ENCODE measurements at regions not wholly inside any gene's neighbourhood (a gene's known extent, or its start where the extent isn't known, plus 50 kb on each side); places are given as distances from the start of the nearest gene placed in this dataset.
A peak's percentile ranks its signal among the peaks of the same experiment; 100 is the strongest.

- TF ChIP-seq CSDE1 (IDR thresholded peaks at IDR 0.05) (no peak), ADNP (tag; IDR thresholded peaks at IDR 0.05) (no peak), RCOR1 (IDR thresholded peaks at IDR 0.05; ENCODE audit: borderline replicate concordance in 1 of 2, low read depth in 2 of 2, low read length in 2 of 2) (peak in 1 of 2 experiments; percentile 54; a peak in 1 of 4 replicates), KHSRP (IDR thresholded peaks at IDR 0.05) (no peak), NEUROD1 (IDR thresholded peaks at IDR 0.05; ENCODE audit: borderline replicate concordance, low read depth, low read length, partially characterized antibody) (peak; percentile 7), TAF7 (tag; IDR thresholded peaks at IDR 0.05) (no peak), EGR1 (conservative IDR thresholded peaks at IDR 0.05) (peak; percentile 75), CTBP1 (IDR thresholded peaks at IDR 0.05; ENCODE audit: borderline replicate concordance) (peak; percentile 49; the same call in 1 of the 2 replicates), MYNN (IDR thresholded peaks at IDR 0.05) (no peak), MYNN (CRISPR knock-in tag; IDR thresholded peaks at IDR 0.05) (no peak), SOX6 (IDR thresholded peaks at IDR 0.05) (no peak), POU5F1 (IDR thresholded peaks at IDR 0.05; ENCODE audit: borderline replicate concordance, low read depth, low read length, partially characterized antibody) (no peak), IFI16 (CRISPR knock-in tag; IDR thresholded peaks at IDR 0.05) (no peak), TARDBP (IDR thresholded peaks at IDR 0.05) (no peak), ZNF274 (IDR thresholded peaks at IDR 0.05; ENCODE audit: borderline replicate concordance, low read depth, low read length) (no peak), E2F4 (CRISPR knock-in tag; IDR thresholded peaks at IDR 0.05; ENCODE audit: low read depth) (no peak), CCAR2 (IDR thresholded peaks at IDR 0.05; ENCODE audit: low read depth, low read length) (no peak), MAFK (IDR thresholded peaks at IDR 0.05; ENCODE audit: low read length) (peak; percentile 85), ZNF280B (CRISPR knock-in tag; IDR thresholded peaks at IDR 0.05) (no peak), NRF1 (conservative IDR thresholded peaks at IDR 0.05 in 1 of 2, IDR thresholded peaks at IDR 0.05 in 1 of 2) (peak in 1 of 2 experiments; percentile 24; a peak in 2 of 4 replicates), HMBOX1 (IDR thresholded peaks at IDR 0.05) (no peak), ZNF830 (CRISPR knock-in tag; IDR thresholded peaks at IDR 0.05) (no peak), THAP7 (CRISPR knock-in tag; IDR thresholded peaks at IDR 0.05) (no peak), RBM14 (IDR thresholded peaks at IDR 0.05; ENCODE audit: borderline replicate concordance, insufficient read depth, low read depth, low read length) (no peak), ZNF143 (CRISPR knock-in tag; IDR thresholded peaks at IDR 0.05) (no peak), ZFP36 (IDR thresholded peaks at IDR 0.05; ENCODE audit: low read depth, low read length, partially characterized antibody) (no peak), GTF2B (IDR thresholded peaks at IDR 0.05; ENCODE audit: extremely low read depth, insufficient read length) (no peak)
These were observed 188.0 kb upstream of the TNRC6C start (continued) for GRCh38 chr17:77770331-77771105.
